ENCODE measurements at regions not wholly inside any gene's neighbourhood (a gene's known extent, or its start where the extent isn't known, plus 50 kb on each side); places are given as distances from the start of the nearest gene placed in this dataset.

DNA sequence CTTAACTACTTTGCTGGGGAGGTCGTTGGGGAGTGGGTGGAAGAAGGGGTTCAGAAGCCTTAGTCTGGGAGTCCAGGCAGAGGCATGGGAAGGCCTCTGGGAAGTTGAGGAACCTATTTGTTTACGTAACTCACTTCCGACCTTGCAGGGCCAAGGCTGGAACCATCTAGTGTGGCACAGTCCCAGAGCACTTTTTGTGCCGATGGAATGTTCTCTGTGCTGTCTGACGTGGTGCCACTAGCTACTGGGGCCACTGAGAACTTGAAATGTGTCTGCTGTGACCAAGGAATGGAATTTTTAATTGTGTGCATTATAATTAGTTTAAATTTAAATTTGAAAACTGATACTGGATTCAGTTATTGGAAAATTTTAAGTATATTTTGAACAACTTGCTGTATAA is 139.7 kb downstream of the FAM161A start:
- H3K9me3 ChIP-seq (ENCODE audit: low read length): no peaks in the 10 kb centered on the region
- H3K36me3 ChIP-seq (ENCODE audit: insufficient read depth, low read length): no peaks in the 10 kb centered on the region
- no peak overlapping the region for H3K4me3 ChIP-seq (ENCODE audit: low read depth, low read length, poor library complexity, severe bottlenecking)
- no peaks in the 10 kb centered on the region for H3K79me2 ChIP-seq (ENCODE audit: insufficient read depth, low read depth, low read length)
- no peaks in the 10 kb centered on the region for H3K9me2 ChIP-seq (ENCODE audit: insufficient read depth, low read length)
- H2AFZ ChIP-seq (ENCODE audit: low read length): no peak overlapping the region
- H4K20me1 ChIP-seq (ENCODE audit: insufficient read depth, low read length): no peaks in the 10 kb centered on the region
- TF ChIP-seq EZH2phosphoT487 (IDR thresholded peaks at IDR 0.05; ENCODE audit: borderline replicate concordance, low read depth, low read length): no peak
- TF ChIP-seq, protein P1, sequence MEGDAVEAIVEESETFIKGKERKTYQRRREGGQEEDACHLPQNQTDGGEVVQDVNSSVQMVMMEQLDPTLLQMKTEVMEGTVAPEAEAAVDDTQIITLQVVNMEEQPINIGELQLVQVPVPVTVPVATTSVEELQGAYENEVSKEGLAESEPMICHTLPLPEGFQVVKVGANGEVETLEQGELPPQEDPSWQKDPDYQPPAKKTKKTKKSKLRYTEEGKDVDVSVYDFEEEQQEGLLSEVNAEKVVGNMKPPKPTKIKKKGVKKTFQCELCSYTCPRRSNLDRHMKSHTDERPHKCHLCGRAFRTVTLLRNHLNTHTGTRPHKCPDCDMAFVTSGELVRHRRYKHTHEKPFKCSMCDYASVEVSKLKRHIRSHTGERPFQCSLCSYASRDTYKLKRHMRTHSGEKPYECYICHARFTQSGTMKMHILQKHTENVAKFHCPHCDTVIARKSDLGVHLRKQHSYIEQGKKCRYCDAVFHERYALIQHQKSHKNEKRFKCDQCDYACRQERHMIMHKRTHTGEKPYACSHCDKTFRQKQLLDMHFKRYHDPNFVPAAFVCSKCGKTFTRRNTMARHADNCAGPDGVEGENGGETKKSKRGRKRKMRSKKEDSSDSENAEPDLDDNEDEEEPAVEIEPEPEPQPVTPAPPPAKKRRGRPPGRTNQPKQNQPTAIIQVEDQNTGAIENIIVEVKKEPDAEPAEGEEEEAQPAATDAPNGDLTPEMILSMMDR (conservative IDR thresholded peaks at IDR 0.05; ENCODE audit: low read length): no peak
- no peak overlapping the region for H3K4me2 ChIP-seq (ENCODE audit: low read length)
- ChIA-PET POLR2A (no interaction called here), CTCF (ENCODE audit: unreplicated experiment) (no interaction called here)
- intact Hi-C loops (cut with micrococcal nuclease; ENCODE audit: unreplicated experiment): no loop called here
- no peak for DNase-seq (ENCODE audit: low spot score)
- BruUV-seq (replicated peaks): no TSS peak
- no peaks in the 10 kb centered on the region for H3K4me1 ChIP-seq (ENCODE audit: insufficient read depth, low read length, poor library complexity, severe bottlenecking)
- no peak overlapping the region for H3K27ac ChIP-seq (ENCODE audit: low read depth, low read length, poor library complexity, severe bottlenecking)

DNA sequence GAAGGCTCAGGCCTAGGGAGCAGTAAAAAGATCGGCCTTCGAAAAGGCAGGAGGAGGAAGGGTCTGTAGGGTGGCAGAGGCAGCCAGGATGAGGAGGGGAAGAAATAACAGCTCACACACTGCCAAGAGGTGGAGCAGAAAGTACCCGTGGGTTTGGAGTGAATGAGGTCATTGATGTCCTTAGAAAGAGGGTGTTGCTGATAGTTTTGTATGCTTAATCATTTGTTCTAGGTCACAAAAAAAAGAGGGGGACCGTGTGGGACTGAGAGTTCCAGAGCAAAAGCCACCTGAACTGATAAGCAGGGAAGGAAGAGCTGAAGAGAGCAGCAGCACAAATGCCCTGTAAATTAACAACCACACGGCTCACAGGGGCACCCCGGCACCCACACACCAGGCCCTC is 140.4 kb downstream of the FAM161A start:
- ChIA-PET POLR2A (no interaction called here), CTCF (ENCODE audit: unreplicated experiment) (no interaction called here)
- H3K27ac ChIP-seq (ENCODE audit: low read depth, low read length, poor library complexity, severe bottlenecking): no peak overlapping the region
- H3K9me3 ChIP-seq (ENCODE audit: low read length): no peaks in the 10 kb centered on the region
- no peak for TF ChIP-seq EZH2phosphoT487 (IDR thresholded peaks at IDR 0.05; ENCODE audit: borderline replicate concordance, low read depth, low read length)
- TF ChIP-seq, protein P1 (conservative IDR thresholded peaks at IDR 0.05; ENCODE audit: low read length): no peak
- BruUV-seq (replicated peaks): no TSS peak
- no peak for DNase-seq (ENCODE audit: low spot score)
- intact Hi-C loops (cut with micrococcal nuclease; ENCODE audit: unreplicated experiment): no loop called here
- H3K4me3 ChIP-seq (ENCODE audit: low read depth, low read length, poor library complexity, severe bottlenecking): no peak overlapping the region
- no peaks in the 10 kb centered on the region for H3K36me3 ChIP-seq (ENCODE audit: insufficient read depth, low read length)
- H4K20me1 ChIP-seq (ENCODE audit: insufficient read depth, low read length): no peaks in the 10 kb centered on the region
- no peak overlapping the region for H3K4me2 ChIP-seq (ENCODE audit: low read length)
- no peaks in the 10 kb centered on the region for H3K79me2 ChIP-seq (ENCODE audit: insufficient read depth, low read depth, low read length)
- H3K4me1 ChIP-seq (ENCODE audit: insufficient read depth, low read length, poor library complexity, severe bottlenecking): no peaks in the 10 kb centered on the region
- H3K9me2 ChIP-seq (ENCODE audit: insufficient read depth, low read length): no peaks in the 10 kb centered on the region
- no peak overlapping the region for H2AFZ ChIP-seq (ENCODE audit: low read length)

DNA sequence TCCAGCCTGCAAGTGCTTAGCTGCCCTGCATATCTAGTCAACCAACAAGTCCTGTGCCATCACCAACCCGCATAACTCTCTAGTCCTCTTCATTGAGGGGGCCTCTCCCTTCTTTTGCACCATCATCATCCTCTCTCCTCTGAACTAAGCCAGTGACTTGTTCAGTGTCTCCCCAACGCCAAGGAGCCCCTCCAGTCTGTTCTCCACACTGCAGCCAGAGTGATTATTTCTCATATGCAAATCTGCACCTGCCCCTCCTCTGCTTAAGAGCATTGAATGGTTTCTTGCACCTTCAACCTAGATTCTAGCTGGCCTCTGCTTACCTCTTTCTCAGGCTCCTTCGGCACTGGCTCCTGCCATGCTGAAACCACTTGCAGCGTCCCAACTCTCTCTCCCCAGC is 141.8 kb downstream of the FAM161A start:
- no peak for TF ChIP-seq EZH2phosphoT487 (IDR thresholded peaks at IDR 0.05; ENCODE audit: borderline replicate concordance, low read depth, low read length)
- TF ChIP-seq, protein P1 (conservative IDR thresholded peaks at IDR 0.05; ENCODE audit: low read length): no peak
- CTCF ChIA-PET (ENCODE audit: unreplicated experiment): no interaction called here
- Histone ChIP-seq H3K4me2 (ENCODE audit: low read length) (no peak overlapping the region), H3K36me3 (ENCODE audit: insufficient read depth, low read length) (no peaks in the 10 kb centered on the region), H3K9me3 (ENCODE audit: low read length) (no peaks in the 10 kb centered on the region), H4K20me1 (ENCODE audit: insufficient read depth, low read length) (no peaks in the 10 kb centered on the region), H3K4me3 (ENCODE audit: low read depth, low read length, poor library complexity, severe bottlenecking) (no peak overlapping the region), H3K4me1 (ENCODE audit: insufficient read depth, low read length, poor library complexity, severe bottlenecking) (no peaks in the 10 kb centered on the region), H3K79me2 (ENCODE audit: insufficient read depth, low read depth, low read length) (no peaks in the 10 kb centered on the region), H3K27ac (ENCODE audit: low read depth, low read length, poor library complexity, severe bottlenecking) (no peak overlapping the region), H3K9me2 (ENCODE audit: insufficient read depth, low read length) (no peaks in the 10 kb centered on the region), H2AFZ (ENCODE audit: low read length) (no peak overlapping the region; the same call in 1 of the 2 replicates)
- POLR2A ChIA-PET: interaction anchor here (0.6 kb wide), 1 partner anchor 81 kb away, joined by 3 read pairs; no protein-coding TSS in a partner anchor
- no TSS peak for BruUV-seq (replicated peaks)
- intact Hi-C loops (cut with micrococcal nuclease; ENCODE audit: unreplicated experiment): no loop called here
- DNase-seq (ENCODE audit: low spot score): no peak
